H9 (cell line): ENCODE measurements at regions not wholly inside any gene's neighbourhood (a gene's known extent, or its start where the extent isn't known, plus 50 kb on each side); places are given as distances from the start of the nearest gene placed in this dataset.

ENCODE experiments used
- DNase-seq: peaks from one replicate; pipeline ENCODE4 v3.0.0-alpha.2; 2017
- H2AFZ ChIP-seq: one replicate; pipeline ENCODE4 v1.6.1; 2013; ENCODE audit warnings: mild to moderate bottlenecking, low read length, control low read depth, moderate library complexity
- H2AK5ac ChIP-seq: 2 replicates; pipeline ENCODE4 v1.6.1; 2013; ENCODE audit warnings: low read length, control low read depth, mixed read lengths; ENCODE audit not compliant: insufficient read length
- H2BK120ac ChIP-seq: one replicate; pipeline ENCODE4 v1.6.1; 2013; ENCODE audit warnings: low read depth, mild to moderate bottlenecking, low read length, control low read depth, inconsistent platforms; ENCODE audit not compliant: poor library complexity, severe bottlenecking
- H2BK12ac ChIP-seq: 2 replicates; pipeline ENCODE4 v1.6.1; 2013; ENCODE audit warnings: low read length, control low read depth, mixed read lengths, low read depth; ENCODE audit not compliant: insufficient read length
- H2BK15ac ChIP-seq: 2 replicates; pipeline ENCODE4 v1.6.1; 2013; ENCODE audit warnings: low read depth, low read length, control low read depth
- H2BK20ac ChIP-seq: one replicate; pipeline ENCODE4 v1.6.1; 2013; ENCODE audit warnings: low read depth, mild to moderate bottlenecking, low read length, control low read depth, inconsistent platforms; ENCODE audit not compliant: poor library complexity, severe bottlenecking
- H2BK5ac ChIP-seq: 2 replicates; pipeline ENCODE4 v1.6.1; 2013; ENCODE audit warnings: low read length, control low read depth, mixed read lengths; ENCODE audit not compliant: insufficient read length
- H3K14ac ChIP-seq: 2 replicates; pipeline ENCODE4 v1.6.1; 2013; ENCODE audit warnings: low read length, control low read depth; ENCODE audit not compliant: insufficient read depth
- H3K18ac ChIP-seq: 2 replicates; pipeline ENCODE4 v1.6.1; 2013; ENCODE audit warnings: low read depth, mild to moderate bottlenecking, mixed read lengths, low read length, control low read depth; ENCODE audit not compliant: insufficient read length
- H3K23ac ChIP-seq: 2 replicates; pipeline ENCODE4 v1.6.1; 2013; ENCODE audit warnings: low read length, control low read depth, mixed read lengths, low read depth; ENCODE audit not compliant: insufficient read length
- H3K23me2 ChIP-seq: 2 replicates; pipeline ENCODE4 v1.6.1; 2013; ENCODE audit warnings: low read depth, mild to moderate bottlenecking, mixed read lengths, low read length, control low read depth; ENCODE audit not compliant: insufficient read length, poor library complexity, severe bottlenecking
- H3K27ac ChIP-seq: 2 replicates; pipeline ENCODE4 v1.5.1; 2013; ENCODE audit warnings: low read length, control low read depth, mixed read lengths, low read depth; ENCODE audit not compliant: insufficient read length
- H3K27me3 ChIP-seq: 2 replicates; pipeline ENCODE4 v1.6.1; 2013; ENCODE audit warnings: low read length, control low read depth, inconsistent platforms; ENCODE audit not compliant: insufficient read depth
- H3K4ac ChIP-seq: 2 replicates; pipeline ENCODE4 v1.6.1; 2013; ENCODE audit warnings: low read depth, mild to moderate bottlenecking, control low read depth, inconsistent platforms, low read length, moderate library complexity
- H3K4me1 ChIP-seq: 2 replicates; pipeline ENCODE4 v1.6.1; 2013; ENCODE audit warnings: low read length, control low read depth, inconsistent platforms; ENCODE audit not compliant: insufficient read depth
- H3K4me2 ChIP-seq: 2 replicates; pipeline ENCODE4 v1.6.1; 2013; ENCODE audit warnings: low read length, control low read depth, mixed read lengths; ENCODE audit not compliant: insufficient read length, insufficient read depth
- H3K56ac ChIP-seq: 2 replicates; pipeline ENCODE4 v1.6.1; 2013; ENCODE audit warnings: low read depth, mild to moderate bottlenecking, mixed read lengths, low read length, control low read depth; ENCODE audit not compliant: insufficient read length
- H3K79me1 ChIP-seq: 2 replicates; pipeline ENCODE4 v1.6.1; 2013; ENCODE audit warnings: low read depth, mild to moderate bottlenecking, moderate library complexity, low read length, control low read depth, inconsistent platforms; ENCODE audit not compliant: insufficient read depth, poor library complexity, severe bottlenecking
- H3K79me2 ChIP-seq: 2 replicates; pipeline ENCODE4 v1.6.1; 2013; ENCODE audit warnings: low read length, control low read depth, inconsistent platforms; ENCODE audit not compliant: insufficient read depth
- H3K9ac ChIP-seq: 2 replicates; pipeline ENCODE4 v1.6.1; 2013; ENCODE audit warnings: low read length, control low read depth, mixed read lengths; ENCODE audit not compliant: insufficient read length; ENCODE audit errors: extremely low read depth
- H3K9me3 ChIP-seq: one replicate; pipeline ENCODE4 v1.6.1; 2013; ENCODE audit warnings: low read depth, low read length, inconsistent platforms; ENCODE audit not compliant: control insufficient read depth
- H3T11ph ChIP-seq: one replicate; pipeline ENCODE4 v1.6.1; 2013; ENCODE audit warnings: mild to moderate bottlenecking, low read length, control low read depth, inconsistent platforms
- H4K20me1 ChIP-seq: one replicate; pipeline ENCODE4 v1.6.1; 2013; ENCODE audit not compliant: control insufficient read depth, insufficient read length, insufficient read depth
- H4K5ac ChIP-seq: 2 replicates; pipeline ENCODE4 v1.6.1; 2013; ENCODE audit warnings: low read depth, mild to moderate bottlenecking, mixed read lengths, low read length, control low read depth; ENCODE audit not compliant: insufficient read length
- H4K8ac ChIP-seq: replicated peaks from 2 replicates; pipeline ENCODE4 v1.6.1; 2013; ENCODE audit warnings: low read length, control low read depth, mixed read lengths, low read depth; ENCODE audit not compliant: insufficient read length
- H4K91ac ChIP-seq: 2 replicates; pipeline ENCODE4 v1.6.1; 2013; ENCODE audit warnings: low read depth, mild to moderate bottlenecking, moderate library complexity, mixed read lengths, low read length, control low read depth; ENCODE audit not compliant: insufficient read length
- H3K27ac Mint-ChIP-seq, 3 experiments: 2 replicates in 2 of 3; 3 replicates in 1 of 3; pipeline ENCODE4 v1.8.0; 2020 to 2021; ENCODE audit warnings: mixed read lengths in 3 of 3, mild to moderate bottlenecking in 1 of 3, moderate library complexity in 1 of 3
- H3K27me3 Mint-ChIP-seq: 2 replicates; pipeline ENCODE4 v1.8.0; 2021; ENCODE audit warnings: low read depth, mild to moderate bottlenecking, moderate library complexity, mixed read lengths
- H3K36me3 Mint-ChIP-seq, 3 experiments: 2 replicates in 2 of 3; 3 replicates in 1 of 3; pipeline ENCODE4 v1.8.0; 2020 to 2021; ENCODE audit warnings: low read depth in 3 of 3, mixed read lengths in 3 of 3; ENCODE audit not compliant: insufficient read depth in 1 of 3
- H3K4me1 Mint-ChIP-seq, 2 experiments: 2 replicates each; pipeline ENCODE4 v1.8.0; 2020; ENCODE audit warnings: mixed read lengths in 2 of 2
- H3K4me3 Mint-ChIP-seq, 2 experiments: 2 replicates in 1 of 2; 3 replicates in 1 of 2; pipeline ENCODE4 v1.8.0; 2020 to 2021; ENCODE audit warnings: mild to moderate bottlenecking in 2 of 2, mixed read lengths in 2 of 2, moderate library complexity in 1 of 2
- H3K9me3 Mint-ChIP-seq, 2 experiments: 2 replicates in 1 of 2; 3 replicates in 1 of 2; pipeline ENCODE4 v1.8.0; 2020; ENCODE audit warnings: mild to moderate bottlenecking in 2 of 2, mixed read lengths in 2 of 2, moderate library complexity in 1 of 2
- TF ChIP-seq, protein P1 (sequence below): fragments of 200-600 bp; sonication (generic); conservative IDR thresholded peaks from 3 replicates; pipeline ENCODE4 v1.8.0; 2021; ENCODE audit warnings: antibody characterized with exemption, mild to moderate bottlenecking

DNA sequence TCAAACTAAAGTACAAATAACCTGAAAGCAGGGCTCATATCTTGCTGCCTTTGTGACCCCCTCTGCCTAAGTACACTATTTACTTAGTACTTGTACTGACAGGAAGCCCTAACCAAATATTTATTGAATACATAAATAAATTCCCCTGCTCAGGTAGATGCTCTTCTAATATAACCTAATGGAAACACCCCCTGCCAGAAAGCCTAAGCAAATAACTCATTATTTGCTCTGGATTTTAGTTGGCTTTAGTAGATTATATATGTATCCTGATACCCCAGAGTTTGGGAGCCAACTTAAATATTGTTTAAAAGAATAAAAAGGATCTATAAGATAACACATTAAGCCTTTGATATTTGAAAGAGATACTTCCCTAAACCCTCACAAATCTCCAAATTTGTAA, 318.2 kb downstream of the PPP1R2C start:
- Histone ChIP-seq H3K27me3 (no peaks in the 10 kb centered on the region), H3K4me2 (no peak overlapping the region), H3K23me2 (no peaks in the 10 kb centered on the region), H3K79me1 (no peaks in the 10 kb centered on the region), H2BK5ac (no peak overlapping the region), H3K23ac (no peak overlapping the region), H3K56ac (no peak overlapping the region), H3K79me2 (no peaks in the 10 kb centered on the region), H3K18ac (no peak overlapping the region), H4K5ac (no peak overlapping the region), H2BK12ac (no peak overlapping the region), H4K91ac (no peak overlapping the region), H3K14ac (no peak overlapping the region), H3K9ac (no peak overlapping the region), H3K4me1 (no peaks in the 10 kb centered on the region; the same call in 1 of the 2 replicates), H2BK20ac (no peak overlapping the region), H3T11ph (no peak overlapping the region), H4K20me1 (no peaks in the 10 kb centered on the region), H3K27ac (no peak overlapping the region), H2BK120ac (no peak overlapping the region), H3K4ac (no peak overlapping the region), H2AK5ac (no peak overlapping the region), H2AFZ (no peak overlapping the region), H2BK15ac (no peak overlapping the region), H4K8ac (no peak overlapping the region), H3K9me3 (no peaks in the 10 kb centered on the region)
- Mint-ChIP-seq H3K36me3 (no peaks in the 10 kb centered on the region; a peak in 1 of 7 replicates), H3K4me1 (peaks cover 0 to 4% of the 10 kb centered on the region in 2 experiments; a peak in 1 of 4 replicates), H3K4me3 (no peak overlapping the region), H3K27me3 (no peaks in the 10 kb centered on the region; the same call in 1 of the 2 replicates), H3K27ac (no peak overlapping the region), H3K9me3 (peaks cover 0 to 21% of the 10 kb centered on the region in 2 experiments; a peak in 3 of 5 replicates)
- no peak for DNase-seq
- TF ChIP-seq, protein P1, sequence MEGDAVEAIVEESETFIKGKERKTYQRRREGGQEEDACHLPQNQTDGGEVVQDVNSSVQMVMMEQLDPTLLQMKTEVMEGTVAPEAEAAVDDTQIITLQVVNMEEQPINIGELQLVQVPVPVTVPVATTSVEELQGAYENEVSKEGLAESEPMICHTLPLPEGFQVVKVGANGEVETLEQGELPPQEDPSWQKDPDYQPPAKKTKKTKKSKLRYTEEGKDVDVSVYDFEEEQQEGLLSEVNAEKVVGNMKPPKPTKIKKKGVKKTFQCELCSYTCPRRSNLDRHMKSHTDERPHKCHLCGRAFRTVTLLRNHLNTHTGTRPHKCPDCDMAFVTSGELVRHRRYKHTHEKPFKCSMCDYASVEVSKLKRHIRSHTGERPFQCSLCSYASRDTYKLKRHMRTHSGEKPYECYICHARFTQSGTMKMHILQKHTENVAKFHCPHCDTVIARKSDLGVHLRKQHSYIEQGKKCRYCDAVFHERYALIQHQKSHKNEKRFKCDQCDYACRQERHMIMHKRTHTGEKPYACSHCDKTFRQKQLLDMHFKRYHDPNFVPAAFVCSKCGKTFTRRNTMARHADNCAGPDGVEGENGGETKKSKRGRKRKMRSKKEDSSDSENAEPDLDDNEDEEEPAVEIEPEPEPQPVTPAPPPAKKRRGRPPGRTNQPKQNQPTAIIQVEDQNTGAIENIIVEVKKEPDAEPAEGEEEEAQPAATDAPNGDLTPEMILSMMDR = no peak
